Testis (tissue), 2 donors: ENCODE measurements at regions not wholly inside any gene's neighbourhood (a gene's known extent, or its start where the extent isn't known, plus 50 kb on each side); places are given as distances from the start of the nearest gene placed in this dataset.

Experiments
- DNase-seq: peaks from one replicate; pipeline ENCODE4 v3.0.0-alpha.2; 2019
- H3K27ac ChIP-seq, 2 donors: fragments of 200-600 bp; sonication (generic); one replicate each; pipeline ENCODE4 v1.5.1; 2019
- H3K27me3 ChIP-seq: fragments of 200-600 bp; sonication (generic); one replicate; pipeline ENCODE4 v1.5.1; 2019
- H3K36me3 ChIP-seq: fragments of 200-600 bp; sonication (generic); one replicate; pipeline ENCODE4 v1.5.1; 2017; ENCODE audit warnings: low read depth; ENCODE audit errors: missing control alignments
- H3K4me1 ChIP-seq: fragments of 200-600 bp; sonication (generic); one replicate; pipeline ENCODE4 v1.5.1; 2019
- H3K4me3 ChIP-seq, 2 donors: fragments of 200-600 bp; sonication (generic); one replicate each; pipeline ENCODE4 v1.5.1; 2017 to 2019
- H3K9me3 ChIP-seq: fragments of 200-600 bp; sonication (generic); one replicate; pipeline ENCODE4 v1.5.1; 2017
- CTCF ChIP-seq, 3 experiments: fragments of 450-650 bp in 2 of 3; fragments of 200-600 bp in 1 of 3; sonication (generic) in 1 of 3; IDR thresholded peaks; one replicate each; pipeline ENCODE4 v1.5.1; 2016 to 2019; ENCODE audit warnings: antibody characterized with exemption in 3 of 3, mild to moderate bottlenecking in 2 of 3, moderate library complexity in 1 of 3
- POLR2A ChIP-seq: fragments of 450-650 bp; IDR thresholded peaks from one replicate; pipeline ENCODE4 v1.6.1; 2017; ENCODE audit warnings: antibody characterized with exemption, mild to moderate bottlenecking, moderate library complexity
- WGBS, 2 donors: methylation state at CpG; one replicate each; pipeline ENCODE4 v1.1.5; 2018; 5-methylcytosine and 5-hydroxymethylcytosine counted together
- intact Hi-C: fragments of 100-400 bp; cut with DNase I; formaldehyde crosslinking; loops from one replicate; pipeline ENCODE4 v1.15.1; 2023; ENCODE audit warnings: low total_unique reads

- Histone ChIP-seq H3K27me3 (no peaks in the 10 kb centered on the region), H3K27ac (no peak overlapping the region), H3K4me1 (no peaks in the 10 kb centered on the region), H3K9me3 (no peaks in the 10 kb centered on the region), H3K36me3 (no peaks in the 10 kb centered on the region), H3K4me3 (no peak overlapping the region)
- DNase-seq: no peak
- TF ChIP-seq POLR2A: no peak
- TF ChIP-seq CTCF (IDR thresholded peaks at IDR 0.05): no peak
- 88 to 92% methylated on average over 3 of the region's 3 CpGs for WGBS, 2 donors
- intact Hi-C loops: no loop called here
Measured at GRCh38 chr1:22256213-22256512, 113.3 kb upstream of the WNT4 start.

- H3K27me3 ChIP-seq: no peaks in the 10 kb centered on the region
- no peaks in the 10 kb centered on the region for H3K9me3 ChIP-seq
- H3K4me3 ChIP-seq: no peak overlapping the region
- no peak for TF ChIP-seq POLR2A
- TF ChIP-seq CTCF (IDR thresholded peaks at IDR 0.05): no peak
- no peaks in the 10 kb centered on the region for H3K36me3 ChIP-seq
- no peak overlapping the region for H3K27ac ChIP-seq
- intact Hi-C loops: no loop called here
- no peak for DNase-seq
- 85 to 88% methylated on average over 23 to 32 of the region's 32 CpGs for WGBS, 2 donors
- H3K4me1 ChIP-seq: no peaks in the 10 kb centered on the region
Measured at GRCh38 chr1:22257290-22258275, 114.7 kb upstream of the WNT4 start.

GRCh38 chr1:22258698-22259097 lies 115.8 kb upstream of the WNT4 start:
- intact Hi-C loops: no loop called here
- Histone ChIP-seq H3K9me3 (no peaks in the 10 kb centered on the region), H3K4me3 (no peak overlapping the region), H3K4me1 (no peaks in the 10 kb centered on the region), H3K27ac (no peak overlapping the region), H3K27me3 (no peaks in the 10 kb centered on the region), H3K36me3 (no peaks in the 10 kb centered on the region)
- no peak for TF ChIP-seq CTCF (IDR thresholded peaks at IDR 0.05)
- TF ChIP-seq POLR2A: no peak
- 62 to 70% methylated on average over 6 of the region's 6 CpGs for WGBS, 2 donors
- no peak for DNase-seq

- no peak for TF ChIP-seq POLR2A
- no peak for TF ChIP-seq CTCF (IDR thresholded peaks at IDR 0.05)
- H3K27me3 ChIP-seq: no peaks in the 10 kb centered on the region
- no peak overlapping the region for H3K27ac ChIP-seq
- no peaks in the 10 kb centered on the region for H3K9me3 ChIP-seq
- H3K4me3 ChIP-seq: no peak overlapping the region
- intact Hi-C loops: no loop called here
- no peaks in the 10 kb centered on the region for H3K4me1 ChIP-seq
- no peaks in the 10 kb centered on the region for H3K36me3 ChIP-seq
- WGBS, 2 donors: 79 to 83% methylated on average over 18 of the region's 18 CpGs
- DNase-seq: no peak
Measured at GRCh38 chr1:22259551-22260282, 116.8 kb upstream of the WNT4 start.
